Liver (tissue), 7 donors: ENCODE measurements at regions not wholly inside any gene's neighbourhood (a gene's known extent, or its start where the extent isn't known, plus 50 kb on each side); places are given as distances from the start of the nearest gene placed in this dataset.

ENCODE experiments used
- DNase-seq: peaks from one replicate; pipeline ENCODE4 v3.0.0-alpha.2; 2017; ENCODE audit warnings: low spot score
- H3K27ac ChIP-seq, 2 donors: one replicate each; pipeline ENCODE4 v1.7.0; 2013; ENCODE audit warnings: inconsistent platforms in 2 of 2, low read length in 2 of 2, control low read depth in 1 of 2, low read depth in 1 of 2, mild to moderate bottlenecking in 1 of 2
- H3K27me3 ChIP-seq, 4 donors: one replicate each; pipeline versions ENCODE4 v1.6.1 to v1.7.0; 2013; ENCODE audit warnings: low read length in 3 of 4, inconsistent platforms in 1 of 4, mild to moderate bottlenecking in 1 of 4, moderate library complexity in 1 of 4; ENCODE audit not compliant: control insufficient read depth in 4 of 4, insufficient read depth in 4 of 4
- H3K36me3 ChIP-seq, 4 donors: one replicate each; pipeline versions ENCODE4 v1.6.1 to v1.7.0; 2013; ENCODE audit warnings: low read length in 3 of 4, mild to moderate bottlenecking in 3 of 4, low read depth in 1 of 4, moderate library complexity in 1 of 4; ENCODE audit not compliant: control insufficient read depth in 4 of 4, insufficient read depth in 3 of 4
- H3K4me1 ChIP-seq, 4 donors: one replicate each; pipeline versions ENCODE4 v1.6.1 to v1.7.0; 2013; ENCODE audit warnings: low read length in 3 of 4, mild to moderate bottlenecking in 3 of 4, moderate library complexity in 1 of 4; ENCODE audit not compliant: control insufficient read depth in 4 of 4, insufficient read depth in 4 of 4
- H3K4me3 ChIP-seq, 3 donors: one replicate each; pipeline versions ENCODE4 v1.6.1 to v1.7.0; 2013; ENCODE audit warnings: low read length in 3 of 3, control low read depth in 1 of 3, low read depth in 1 of 3, mild to moderate bottlenecking in 1 of 3
- H3K9ac ChIP-seq, 2 donors: one replicate each; pipeline ENCODE4 v1.7.0; 2013; ENCODE audit warnings: low read length in 2 of 2, mild to moderate bottlenecking in 2 of 2, moderate library complexity in 2 of 2, control low read depth in 1 of 2, low read depth in 1 of 2
- H3K9me3 ChIP-seq, 4 donors: one replicate each; pipeline versions ENCODE4 v1.6.1 to v1.7.0; 2013; ENCODE audit warnings: low read length in 3 of 4; ENCODE audit not compliant: control insufficient read depth in 4 of 4
- ATF3 ChIP-seq: IDR thresholded peaks from 2 replicates; pipeline ENCODE4 v1.6.1; 2016; ENCODE audit warnings: antibody characterized with exemption
- CTCF ChIP-seq: fragments of 150-350 bp; IDR thresholded peaks from 2 replicates; pipeline ENCODE4 v1.5.1; 2017; ENCODE audit warnings: improper control_type of control experiment, low read depth, low read length; ENCODE audit not compliant: missing input control
- EGR1 ChIP-seq, 2 donors: IDR thresholded peaks; 2 replicates each; pipeline ENCODE4 v1.6.1; 2016 to 2018; ENCODE audit warnings: antibody characterized with exemption in 2 of 2, low read depth in 2 of 2
- FOXA1 ChIP-seq: IDR thresholded peaks from 2 replicates; pipeline ENCODE4 v1.6.1; 2016; ENCODE audit warnings: antibody characterized with exemption
- FOXA2 ChIP-seq: IDR thresholded peaks from 2 replicates; pipeline ENCODE4 v1.6.1; 2016; ENCODE audit warnings: antibody characterized with exemption
- GABPA ChIP-seq, 2 donors: IDR thresholded peaks in 1 of 2; conservative IDR thresholded peaks in 1 of 2; 2 replicates each; pipeline ENCODE4 v1.6.1; 2016; ENCODE audit warnings: antibody characterized with exemption in 2 of 2, mild to moderate bottlenecking in 1 of 2, moderate library complexity in 1 of 2
- HNF4A ChIP-seq, 2 donors: conservative IDR thresholded peaks; 2 replicates each; pipeline ENCODE4 v1.6.1; 2016; ENCODE audit warnings: antibody characterized with exemption in 2 of 2, mild to moderate bottlenecking in 2 of 2
- HNF4G ChIP-seq: IDR thresholded peaks from 2 replicates; pipeline ENCODE4 v1.6.1; 2016; ENCODE audit warnings: antibody characterized with exemption
- JUND ChIP-seq, 2 donors: IDR thresholded peaks; 2 replicates each; pipeline ENCODE4 v1.6.1; 2016; ENCODE audit warnings: antibody characterized with exemption in 2 of 2
- MAX ChIP-seq: IDR thresholded peaks from 2 replicates; pipeline ENCODE4 v1.6.1; 2016; ENCODE audit warnings: antibody characterized with exemption
- NR2F2 ChIP-seq: IDR thresholded peaks from 2 replicates; pipeline ENCODE4 v1.6.1; 2016; ENCODE audit warnings: antibody characterized with exemption
- RAD21 ChIP-seq, 2 donors: IDR thresholded peaks; 2 replicates each; pipeline ENCODE4 v1.6.1; 2016; ENCODE audit warnings: antibody characterized with exemption in 2 of 2, mild to moderate bottlenecking in 2 of 2
- REST ChIP-seq: IDR thresholded peaks from 2 replicates; pipeline ENCODE4 v1.6.1; 2016; ENCODE audit warnings: antibody characterized with exemption, mild to moderate bottlenecking
- RXRA ChIP-seq, 2 donors: IDR thresholded peaks; 2 replicates each; pipeline ENCODE4 v1.6.1; 2017 to 2018; ENCODE audit warnings: antibody characterized with exemption in 2 of 2, mild to moderate bottlenecking in 1 of 2
- SP1 ChIP-seq: IDR thresholded peaks from 2 replicates; pipeline ENCODE4 v1.6.1; 2018; ENCODE audit warnings: antibody characterized with exemption, mild to moderate bottlenecking
- TAF1 ChIP-seq: conservative IDR thresholded peaks from 2 replicates; pipeline ENCODE4 v1.6.1; 2016; ENCODE audit warnings: antibody characterized with exemption, mild to moderate bottlenecking
- YY1 ChIP-seq: IDR thresholded peaks from 2 replicates; pipeline ENCODE4 v1.6.1; 2016; ENCODE audit warnings: antibody characterized with exemption, mild to moderate bottlenecking
- TF ChIP-seq, protein P1 (sequence below): IDR thresholded peaks from 2 replicates; pipeline ENCODE4 v1.6.1; 2016; ENCODE audit warnings: antibody characterized with exemption
- donor health status: healthy.
- donor health status: healthy.
- donor health status: healthy.
- donor health status: healthy.

DNA sequence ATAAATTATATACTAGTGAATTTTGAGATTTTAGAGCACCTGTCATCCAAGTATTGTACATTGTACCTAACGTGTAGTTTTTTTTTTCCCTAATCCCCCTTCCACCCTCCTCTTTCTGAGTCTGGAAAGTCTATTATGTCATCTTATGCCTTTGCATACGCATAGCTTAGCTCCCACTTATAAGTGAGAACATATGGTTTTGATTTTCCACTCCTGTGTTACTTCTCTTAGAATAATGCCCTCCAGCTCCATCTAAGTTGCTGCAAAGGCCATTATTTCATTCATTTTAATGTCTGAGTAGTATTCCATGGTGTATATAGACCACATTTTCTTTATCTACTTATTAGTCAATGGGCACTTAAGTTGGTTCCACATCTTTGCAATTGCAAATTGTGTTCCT is 177.0 kb upstream of the C16orf82 start (continued):
- no peak for TF ChIP-seq REST
- TF ChIP-seq SP1, result no peak
- TF ChIP-seq, protein P1, sequence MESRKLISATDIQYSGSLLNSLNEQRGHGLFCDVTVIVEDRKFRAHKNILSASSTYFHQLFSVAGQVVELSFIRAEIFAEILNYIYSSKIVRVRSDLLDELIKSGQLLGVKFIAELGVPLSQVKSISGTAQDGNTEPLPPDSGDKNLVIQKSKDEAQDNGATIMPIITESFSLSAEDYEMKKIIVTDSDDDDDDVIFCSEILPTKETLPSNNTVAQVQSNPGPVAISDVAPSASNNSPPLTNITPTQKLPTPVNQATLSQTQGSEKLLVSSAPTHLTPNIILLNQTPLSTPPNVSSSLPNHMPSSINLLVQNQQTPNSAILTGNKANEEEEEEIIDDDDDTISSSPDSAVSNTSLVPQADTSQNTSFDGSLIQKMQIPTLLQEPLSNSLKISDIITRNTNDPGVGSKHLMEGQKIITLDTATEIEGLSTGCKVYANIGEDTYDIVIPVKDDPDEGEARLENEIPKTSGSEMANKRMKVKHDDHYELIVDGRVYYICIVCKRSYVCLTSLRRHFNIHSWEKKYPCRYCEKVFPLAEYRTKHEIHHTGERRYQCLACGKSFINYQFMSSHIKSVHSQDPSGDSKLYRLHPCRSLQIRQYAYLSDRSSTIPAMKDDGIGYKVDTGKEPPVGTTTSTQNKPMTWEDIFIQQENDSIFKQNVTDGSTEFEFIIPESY, result no peak
- no peak for TF ChIP-seq RAD21 (IDR thresholded peaks at IDR 0.05)
- no peak for TF ChIP-seq YY1

- peaks cover 0 to 1% (median 0%) of the 10 kb centered on the region in 4 donors for H3K27me3 ChIP-seq
- H3K4me1 ChIP-seq, result no peaks in the 10 kb centered on the region
- H3K27ac ChIP-seq, result no peak overlapping the region
- peaks cover 0 to 3% (median 0%) of the 10 kb centered on the region in 4 donors for H3K9me3 ChIP-seq
- no peak for TF ChIP-seq REST
- no peak for TF ChIP-seq CTCF
- TF ChIP-seq TAF1, result no peak
- TF ChIP-seq SP1, result no peak
- TF ChIP-seq FOXA2, result no peak
- no peak for TF ChIP-seq RAD21 (IDR thresholded peaks at IDR 0.05)
- no peak for TF ChIP-seq JUND (IDR thresholded peaks at IDR 0.05)
- TF ChIP-seq GABPA (IDR thresholded peaks at IDR 0.05 in 1 of 2, conservative IDR thresholded peaks at IDR 0.05 in 1 of 2), result no peak
- no peak for TF ChIP-seq ATF3
- no peak for TF ChIP-seq FOXA1
- no peak for TF ChIP-seq NR2F2
- TF ChIP-seq HNF4A (conservative IDR thresholded peaks at IDR 0.05), result no peak
- no peak for TF ChIP-seq RXRA (IDR thresholded peaks at IDR 0.05)
- TF ChIP-seq EGR1 (IDR thresholded peaks at IDR 0.05; ENCODE audit: low read depth in 2 of 2), result no peak
- TF ChIP-seq MAX, result no peak
- TF ChIP-seq YY1, result no peak
- TF ChIP-seq, protein P1, result no peak
- no peak for TF ChIP-seq HNF4G
- no peaks in the 10 kb centered on the region for H3K36me3 ChIP-seq
- no peak overlapping the region for H3K9ac ChIP-seq
- no peak overlapping the region for H3K4me3 ChIP-seq
- DNase-seq, result no peak
Observed at GRCh38 chr16:26898200-26898599, 168.5 kb upstream of the C16orf82 start.
